SK-N-SH (cell line): ENCODE measurements at regions not wholly inside any gene's neighbourhood (a gene's known extent, or its start where the extent isn't known, plus 50 kb on each side); places are given as distances from the start of the nearest gene placed in this dataset.

Experiments used
- CTCF ChIA-PET: fragments of 300-600, 350-600 bp; formaldehyde crosslinking; extraction: SDS; loops from one replicate; lab custom pipeline; 2021; lab: Yijun Ruan, JAX
- POLR2A ChIA-PET: fragments of 350-600 bp; sonication (Branson Sonifier 250); formaldehyde crosslinking; extraction: SDS; loops from one replicate; lab custom pipeline; 2020; ENCODE audit warnings: antibody characterized with exemption, inconsistent platforms; lab: Yijun Ruan, JAX
- DNase-seq: peaks from one replicate; pipeline ENCODE4 v3.0.0; 2012
- H2AFZ ChIP-seq: fragments of 200-600 bp; sonication (generic); 2 replicates; pipeline ENCODE4 v1.8.1; 2016; ENCODE audit warnings: antibody characterized with exemption, mild to moderate bottlenecking, low read depth
- H3F3A ChIP-seq: fragments of 200-600 bp; sonication (generic); replicated peaks from 2 replicates; pipeline ENCODE3; 2016; ENCODE audit warnings: antibody characterized with exemption, mild to moderate bottlenecking; ENCODE audit not compliant: insufficient read depth
- H3K27ac ChIP-seq, 2 experiments: fragments of 200-500 bp in 1 of 2; fragments of 200-600 bp in 1 of 2; sonication (Bioruptor generic) in 1 of 2; sonication (generic), shearing (Covaris generic) in 1 of 2; 2 replicates each; pipeline versions ENCODE4 v1.5.1 to v1.6.1; 2014 to 2016; ENCODE audit warnings: low read depth in 2 of 2, inconsistent platforms in 1 of 2, low read length in 1 of 2, mild to moderate bottlenecking in 1 of 2, mixed read lengths in 1 of 2
- H3K27me3 ChIP-seq: fragments of 200-600 bp; sonication (generic), shearing (Covaris generic); 2 replicates; pipeline ENCODE4 v1.6.1; 2016; ENCODE audit warnings: mixed run types; ENCODE audit not compliant: insufficient read depth
- H3K36me3 ChIP-seq, 2 experiments: fragments of 200-500 bp in 1 of 2; fragments of 200-600 bp in 1 of 2; sonication (Bioruptor generic) in 1 of 2; sonication (generic) in 1 of 2; replicated peaks in 1 of 2; 2 replicates each; pipeline versions ENCODE3 to v1.5.1; 2014 to 2016; ENCODE audit warnings: low read length in 1 of 2, mild to moderate bottlenecking in 1 of 2; ENCODE audit not compliant: insufficient read depth in 2 of 2, control insufficient read depth in 1 of 2
- H3K4me1 ChIP-seq, 2 experiments: fragments of 200-500 bp in 1 of 2; fragments of 200-600 bp in 1 of 2; sonication (Bioruptor generic) in 1 of 2; sonication (generic), shearing (Covaris generic) in 1 of 2; 2 replicates each; pipeline versions ENCODE4 v1.5.1 to v1.6.1; 2014 to 2016; ENCODE audit warnings: low read depth in 1 of 2, low read length in 1 of 2, mixed run types in 1 of 2; ENCODE audit not compliant: insufficient read depth in 2 of 2, control insufficient read depth in 1 of 2
- H3K4me2 ChIP-seq: fragments of 200-600 bp; sonication (generic), shearing (Covaris generic); 2 replicates; pipeline ENCODE4 v1.6.1; 2017; ENCODE audit warnings: mixed run types
- H3K4me3 ChIP-seq, 2 experiments: fragments of 200-500 bp in 1 of 2; fragments of 200-600 bp in 1 of 2; sonication (Bioruptor generic) in 1 of 2; sonication (generic), shearing (Covaris generic) in 1 of 2; 2 replicates each; pipeline versions ENCODE4 v1.5.1 to v1.8.1; 2014 to 2016; ENCODE audit warnings: low read depth in 2 of 2, inconsistent platforms in 1 of 2, low read length in 1 of 2, mild to moderate bottlenecking in 1 of 2, mixed read lengths in 1 of 2, moderate library complexity in 1 of 2
- H3K79me2 ChIP-seq: fragments of 200-600 bp; sonication (generic); 2 replicates; pipeline ENCODE4 v1.8.1; 2017; ENCODE audit warnings: mild to moderate bottlenecking; ENCODE audit not compliant: insufficient read depth
- H3K9ac ChIP-seq: fragments of 200-600 bp; sonication (generic); 2 replicates; pipeline ENCODE4 v1.6.1; 2017; ENCODE audit warnings: mixed run types
- H3K9me2 ChIP-seq: fragments of 200-600 bp; sonication (generic); 2 replicates; pipeline ENCODE4 v1.6.1; 2017; ENCODE audit warnings: mixed run types
- H3K9me3 ChIP-seq: fragments of 200-600 bp; sonication (generic); 2 replicates; pipeline ENCODE4 v1.6.1; 2017; ENCODE audit warnings: mixed run types, mild to moderate bottlenecking, moderate library complexity
- H4K20me1 ChIP-seq: fragments of 200-600 bp; sonication (generic); 2 replicates; pipeline ENCODE4 v1.6.1; 2017; ENCODE audit warnings: mild to moderate bottlenecking, mixed run types; ENCODE audit not compliant: insufficient read depth
- CTCF ChIP-seq: fragments of 200-600 bp; sonication (generic); IDR thresholded peaks from 2 replicates; pipeline ENCODE4 v1.6.1; 2017; ENCODE audit warnings: antibody characterized with exemption, mild to moderate bottlenecking, moderate library complexity
- EP300 ChIP-seq, 2 experiments: IDR thresholded peaks; 2 replicates each; pipeline versions ENCODE4 v1.4.0 to v1.6.1; 2012; ENCODE audit warnings: borderline replicate concordance in 1 of 2, low read depth in 1 of 2, low read length in 1 of 2
- EZH2phosphoT487 ChIP-seq: fragments of 200-600 bp; sonication (generic); IDR thresholded peaks from 2 replicates; pipeline ENCODE4 v1.6.1; 2017; ENCODE audit warnings: low read depth, mixed run types, mild to moderate bottlenecking, antibody characterized with exemption, moderate library complexity, borderline replicate concordance
- FOSL2 ChIP-seq: IDR thresholded peaks from 2 replicates; pipeline ENCODE4 v1.4.0; 2012; ENCODE audit warnings: low read depth, mild to moderate bottlenecking, moderate library complexity, borderline replicate concordance
- FOXM1 ChIP-seq: IDR thresholded peaks from 2 replicates; pipeline ENCODE4 v1.4.0; 2012; ENCODE audit warnings: low read depth, mild to moderate bottlenecking
- GABPA ChIP-seq: IDR thresholded peaks from 2 replicates; pipeline ENCODE4 v1.4.0; 2012; ENCODE audit warnings: low read depth, mild to moderate bottlenecking
- JUND ChIP-seq: IDR thresholded peaks from 2 replicates; pipeline ENCODE4 v1.4.0; 2012
- NRF1 ChIP-seq: IDR thresholded peaks from 2 replicates; pipeline ENCODE4 v1.6.1; 2012; ENCODE audit warnings: low read depth, mild to moderate bottlenecking, low read length
- PBX3 ChIP-seq: IDR thresholded peaks from 2 replicates; pipeline ENCODE4; 2012
- SIN3A ChIP-seq: IDR thresholded peaks from 2 replicates; pipeline ENCODE4 v1.6.1; 2012; ENCODE audit warnings: low read depth, mild to moderate bottlenecking, low read length, moderate library complexity, borderline replicate concordance
- SMC3 ChIP-seq: IDR thresholded peaks from 2 replicates; pipeline ENCODE4 v1.6.1; 2012; ENCODE audit warnings: low read depth, low read length, improper control_type of control experiment
- TEAD4 ChIP-seq: IDR thresholded peaks from 2 replicates; pipeline ENCODE4 v1.4.0; 2012; ENCODE audit warnings: mild to moderate bottlenecking, borderline replicate concordance; ENCODE audit not compliant: insufficient read depth
- USF1 ChIP-seq: IDR thresholded peaks from 2 replicates; pipeline ENCODE4 v1.4.0; 2012; ENCODE audit warnings: low read depth, borderline replicate concordance
- WGBS: methylation state at CpG from one replicate; pipeline ENCODE4 v1.1.6; 2017; ENCODE audit warnings: low lambda C conversion rate; 5-methylcytosine and 5-hydroxymethylcytosine counted together
- TF ChIP-seq, protein P1 (sequence below): IDR thresholded peaks from 2 replicates; pipeline ENCODE4 v1.4.0; 2012; ENCODE audit warnings: low read depth
- TF ChIP-seq, protein P2 (sequence below): IDR thresholded peaks from 2 replicates; pipeline ENCODE4 v1.6.1; 2012; ENCODE audit warnings: mild to moderate bottlenecking, low read depth, low read length, moderate library complexity

DNA sequence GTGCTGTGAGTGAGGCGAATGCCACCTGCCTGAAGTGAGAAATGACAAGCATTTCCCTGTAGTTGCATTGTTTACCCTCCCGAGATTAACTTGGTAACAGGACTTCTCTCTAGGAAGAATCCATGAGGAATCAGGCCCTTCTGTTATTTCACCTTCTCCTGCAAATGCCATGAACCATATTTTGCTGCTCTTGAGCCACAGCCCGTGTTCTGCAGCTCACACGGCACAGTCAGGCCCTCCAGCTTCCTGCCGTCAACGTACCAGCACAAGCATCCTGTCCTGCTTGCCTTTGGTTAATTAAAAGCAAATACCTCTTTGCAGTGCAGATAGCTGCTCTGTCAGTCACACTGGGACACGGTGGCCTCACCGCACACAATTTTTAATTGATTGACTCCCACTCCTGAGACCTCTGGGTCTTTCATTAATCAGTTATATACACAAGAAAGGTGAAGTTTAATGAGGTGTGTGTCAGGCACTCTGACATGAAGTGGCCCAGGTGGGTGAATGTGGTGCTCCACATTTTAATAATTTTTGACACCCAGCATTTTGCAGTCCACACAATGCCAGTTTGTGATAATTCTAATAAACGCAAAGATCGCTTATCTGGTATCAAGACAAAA is 95.3 kb upstream of the ASB18 start:
- TF ChIP-seq PBX3 (no peak), JUND (no peak), FOSL2 (no peak), FOXM1 (no peak), NRF1 (no peak), EP300 (IDR thresholded peaks at IDR 0.05; ENCODE audit: borderline replicate concordance in 1 of 2, low read depth in 1 of 2, low read length in 1 of 2) (no peak)
- TF ChIP-seq, protein P1, sequence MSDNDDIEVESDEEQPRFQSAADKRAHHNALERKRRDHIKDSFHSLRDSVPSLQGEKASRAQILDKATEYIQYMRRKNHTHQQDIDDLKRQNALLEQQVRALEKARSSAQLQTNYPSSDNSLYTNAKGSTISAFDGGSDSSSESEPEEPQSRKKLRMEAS: no peak
- TF ChIP-seq, protein P2, sequence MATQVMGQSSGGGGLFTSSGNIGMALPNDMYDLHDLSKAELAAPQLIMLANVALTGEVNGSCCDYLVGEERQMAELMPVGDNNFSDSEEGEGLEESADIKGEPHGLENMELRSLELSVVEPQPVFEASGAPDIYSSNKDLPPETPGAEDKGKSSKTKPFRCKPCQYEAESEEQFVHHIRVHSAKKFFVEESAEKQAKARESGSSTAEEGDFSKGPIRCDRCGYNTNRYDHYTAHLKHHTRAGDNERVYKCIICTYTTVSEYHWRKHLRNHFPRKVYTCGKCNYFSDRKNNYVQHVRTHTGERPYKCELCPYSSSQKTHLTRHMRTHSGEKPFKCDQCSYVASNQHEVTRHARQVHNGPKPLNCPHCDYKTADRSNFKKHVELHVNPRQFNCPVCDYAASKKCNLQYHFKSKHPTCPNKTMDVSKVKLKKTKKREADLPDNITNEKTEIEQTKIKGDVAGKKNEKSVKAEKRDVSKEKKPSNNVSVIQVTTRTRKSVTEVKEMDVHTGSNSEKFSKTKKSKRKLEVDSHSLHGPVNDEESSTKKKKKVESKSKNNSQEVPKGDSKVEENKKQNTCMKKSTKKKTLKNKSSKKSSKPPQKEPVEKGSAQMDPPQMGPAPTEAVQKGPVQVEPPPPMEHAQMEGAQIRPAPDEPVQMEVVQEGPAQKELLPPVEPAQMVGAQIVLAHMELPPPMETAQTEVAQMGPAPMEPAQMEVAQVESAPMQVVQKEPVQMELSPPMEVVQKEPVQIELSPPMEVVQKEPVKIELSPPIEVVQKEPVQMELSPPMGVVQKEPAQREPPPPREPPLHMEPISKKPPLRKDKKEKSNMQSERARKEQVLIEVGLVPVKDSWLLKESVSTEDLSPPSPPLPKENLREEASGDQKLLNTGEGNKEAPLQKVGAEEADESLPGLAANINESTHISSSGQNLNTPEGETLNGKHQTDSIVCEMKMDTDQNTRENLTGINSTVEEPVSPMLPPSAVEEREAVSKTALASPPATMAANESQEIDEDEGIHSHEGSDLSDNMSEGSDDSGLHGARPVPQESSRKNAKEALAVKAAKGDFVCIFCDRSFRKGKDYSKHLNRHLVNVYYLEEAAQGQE: no peak
- TF ChIP-seq, all 33 proteins: peak for 0
- POLR2A ChIA-PET: no interaction called here
- WGBS: 48% methylated on average over 10 of the region's 10 CpGs
- Histone ChIP-seq H3F3A (no peaks in the 10 kb centered on the region), H3K4me3 (no peak overlapping the region), H3K9me2 (no peaks in the 10 kb centered on the region), H3K4me1 (no peaks in the 10 kb centered on the region; a peak in 1 of 4 replicates), H3K27me3 (no peaks in the 10 kb centered on the region; the same call in 1 of the 2 replicates), H3K36me3 (no peaks in the 10 kb centered on the region), H3K27ac (no peak overlapping the region), H2AFZ (no peak overlapping the region), H4K20me1 (no peaks in the 10 kb centered on the region), H3K9ac (no peak overlapping the region), H3K4me2 (no peak overlapping the region), H3K79me2 (no peaks in the 10 kb centered on the region), H3K9me3 (no peaks in the 10 kb centered on the region)
- CTCF ChIA-PET: interaction anchor here (1.1 kb wide), 1 partner anchor 712 kb away, joined by 3 read pairs; no protein-coding TSS in a partner anchor
- DNase-seq: no peak

DNA sequence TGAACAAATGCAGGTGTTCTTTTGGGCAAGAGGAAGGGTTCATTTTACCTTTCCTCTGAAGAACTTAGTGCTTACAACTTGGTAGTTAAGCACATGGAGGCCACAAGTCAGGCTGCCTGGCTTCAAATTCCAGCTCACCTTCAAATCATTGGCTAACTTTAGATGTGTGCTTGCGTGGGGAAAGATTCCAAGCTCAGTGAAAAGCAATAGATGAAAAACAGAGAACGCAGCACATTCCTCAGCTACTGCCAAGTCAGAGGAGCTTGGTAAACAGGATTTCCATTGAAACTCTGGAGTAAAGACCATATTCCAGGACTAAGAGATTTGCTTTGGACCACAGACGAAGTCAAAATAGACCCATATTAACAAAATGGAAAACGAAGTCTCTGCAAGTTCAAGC is 96.3 kb upstream of the ASB18 start:
- H3K36me3 ChIP-seq: no peaks in the 10 kb centered on the region
- H3K27ac ChIP-seq: no peak overlapping the region
- no peak overlapping the region for H2AFZ ChIP-seq
- ChIA-PET CTCF (interaction anchor here (0.9 kb wide), 1 partner anchor 153 kb away, joined by 4 read pairs; no protein-coding TSS in a partner anchor), POLR2A (no interaction called here)
- H3K79me2 ChIP-seq: no peaks in the 10 kb centered on the region
- H3K9me2 ChIP-seq: no peaks in the 10 kb centered on the region
- H3K9me3 ChIP-seq: no peaks in the 10 kb centered on the region
- no peaks in the 10 kb centered on the region; the same call in 1 of the 2 replicates for H3K27me3 ChIP-seq
- no peaks in the 10 kb centered on the region for H3F3A ChIP-seq
- H3K4me1 ChIP-seq: no peaks in the 10 kb centered on the region; a peak in 1 of 4 replicates
- H4K20me1 ChIP-seq: no peaks in the 10 kb centered on the region
- H3K9ac ChIP-seq: no peak overlapping the region
- no peak overlapping the region for H3K4me2 ChIP-seq
- no peak overlapping the region for H3K4me3 ChIP-seq
- DNase-seq: no peak
- 49% methylated on average over 4 of the region's 4 CpGs for WGBS
- TF ChIP-seq, protein P1: no peak
- TF ChIP-seq PBX3 (no peak), EZH2phosphoT487 (no peak), JUND (no peak), TEAD4 (no peak), SIN3A (no peak), CTCF (no peak), GABPA (no peak), FOSL2 (no peak), SMC3 (no peak), NRF1 (no peak), FOXM1 (no peak), USF1 (no peak)
